Large intestine (tissue), 3 donors: ENCODE measurements at regions not wholly inside any gene's neighbourhood (a gene's known extent, or its start where the extent isn't known, plus 50 kb on each side); places are given as distances from the start of the nearest gene placed in this dataset.

ENCODE experiments used
- DNase-seq, 2 donors: peaks; one replicate each; pipeline versions ENCODE4 v3.0.0 to v3.0.0-alpha.2; 2013
- H3K27ac ChIP-seq: one replicate; pipeline ENCODE4 v1.5.1; 2013; ENCODE audit warnings: low read length
- H3K27me3 ChIP-seq: 2 replicates; pipeline ENCODE4 v1.6.1; 2013; ENCODE audit warnings: low read length; ENCODE audit not compliant: control insufficient read depth, insufficient read depth
- H3K36me3 ChIP-seq: 2 replicates; pipeline ENCODE4 v1.6.1; 2013; ENCODE audit warnings: low read length; ENCODE audit not compliant: control insufficient read depth, insufficient read depth
- H3K4me1 ChIP-seq: one replicate; pipeline ENCODE4 v1.6.1; 2013; ENCODE audit warnings: low read length; ENCODE audit not compliant: control insufficient read depth, insufficient read depth
- H3K4me3 ChIP-seq: one replicate; pipeline ENCODE4 v1.5.1; 2013; ENCODE audit warnings: low read length
- H3K9me3 ChIP-seq: one replicate; pipeline ENCODE4 v1.6.1; 2013; ENCODE audit warnings: mild to moderate bottlenecking, low read depth, low read length, moderate library complexity; ENCODE audit not compliant: control insufficient read depth
- WGBS: methylation state at CpG from one replicate; pipeline ENCODE4 v1.1.5; 2013; ENCODE audit warnings: low lambda C conversion rate; ENCODE audit not compliant: insufficient coverage; 5-methylcytosine and 5-hydroxymethylcytosine counted together

DNA sequence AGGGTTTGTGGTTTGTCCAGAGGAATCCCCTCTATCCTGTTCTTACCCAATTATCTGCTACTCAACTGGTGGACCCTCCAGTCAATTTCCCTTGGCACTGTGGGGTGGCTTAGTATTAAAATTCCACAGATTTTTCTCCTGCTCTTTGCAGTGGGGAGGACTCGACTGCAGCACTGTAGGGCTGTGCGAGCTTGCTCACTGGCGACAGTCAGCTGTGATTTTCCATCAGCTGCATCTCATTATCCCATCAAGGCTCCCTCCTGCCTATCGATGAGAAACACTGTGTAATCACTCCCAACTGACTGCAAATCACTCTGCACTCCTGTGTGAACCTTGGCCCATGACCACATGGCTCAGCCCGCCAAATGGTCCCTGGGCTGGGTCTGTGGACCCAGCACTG lies 90.5 kb upstream of the MAF start:
- no peaks in the 10 kb centered on the region for H3K27me3 ChIP-seq
- H3K4me1 ChIP-seq: no peaks in the 10 kb centered on the region
- WGBS: no CpG with 5 or more reads among the region's 5 CpGs
- no peak for DNase-seq
- no peaks in the 10 kb centered on the region for H3K9me3 ChIP-seq
- no peaks in the 10 kb centered on the region for H3K36me3 ChIP-seq
- no peak overlapping the region for H3K4me3 ChIP-seq
- H3K27ac ChIP-seq: no peak overlapping the region

DNA sequence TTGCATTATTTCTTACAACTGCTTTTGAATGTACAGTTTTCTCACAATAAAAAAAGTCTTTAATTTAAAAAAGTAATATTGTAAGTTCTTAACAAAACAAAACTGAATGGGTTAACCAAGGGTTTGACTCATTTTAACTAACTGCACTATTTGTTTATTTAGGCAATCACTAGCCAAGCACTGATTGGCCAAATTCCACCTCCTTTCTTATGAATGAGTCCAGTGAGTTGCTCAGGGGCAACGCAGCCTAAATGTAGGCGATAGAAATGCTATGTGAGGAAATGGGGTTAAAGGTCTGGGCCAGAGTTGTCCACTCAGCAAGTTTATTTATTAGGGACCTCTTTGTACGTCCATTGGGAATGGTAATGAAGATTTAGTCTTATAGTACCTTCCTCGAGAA lies 89.6 kb upstream of the MAF start:
- H3K27me3 ChIP-seq: no peaks in the 10 kb centered on the region
- no peak for DNase-seq
- no peak overlapping the region for H3K4me3 ChIP-seq
- H3K36me3 ChIP-seq: no peaks in the 10 kb centered on the region
- no peaks in the 10 kb centered on the region for H3K4me1 ChIP-seq
- no peaks in the 10 kb centered on the region for H3K9me3 ChIP-seq
- H3K27ac ChIP-seq: no peak overlapping the region
- no CpG with 5 or more reads among the region's 4 CpGs for WGBS

DNA sequence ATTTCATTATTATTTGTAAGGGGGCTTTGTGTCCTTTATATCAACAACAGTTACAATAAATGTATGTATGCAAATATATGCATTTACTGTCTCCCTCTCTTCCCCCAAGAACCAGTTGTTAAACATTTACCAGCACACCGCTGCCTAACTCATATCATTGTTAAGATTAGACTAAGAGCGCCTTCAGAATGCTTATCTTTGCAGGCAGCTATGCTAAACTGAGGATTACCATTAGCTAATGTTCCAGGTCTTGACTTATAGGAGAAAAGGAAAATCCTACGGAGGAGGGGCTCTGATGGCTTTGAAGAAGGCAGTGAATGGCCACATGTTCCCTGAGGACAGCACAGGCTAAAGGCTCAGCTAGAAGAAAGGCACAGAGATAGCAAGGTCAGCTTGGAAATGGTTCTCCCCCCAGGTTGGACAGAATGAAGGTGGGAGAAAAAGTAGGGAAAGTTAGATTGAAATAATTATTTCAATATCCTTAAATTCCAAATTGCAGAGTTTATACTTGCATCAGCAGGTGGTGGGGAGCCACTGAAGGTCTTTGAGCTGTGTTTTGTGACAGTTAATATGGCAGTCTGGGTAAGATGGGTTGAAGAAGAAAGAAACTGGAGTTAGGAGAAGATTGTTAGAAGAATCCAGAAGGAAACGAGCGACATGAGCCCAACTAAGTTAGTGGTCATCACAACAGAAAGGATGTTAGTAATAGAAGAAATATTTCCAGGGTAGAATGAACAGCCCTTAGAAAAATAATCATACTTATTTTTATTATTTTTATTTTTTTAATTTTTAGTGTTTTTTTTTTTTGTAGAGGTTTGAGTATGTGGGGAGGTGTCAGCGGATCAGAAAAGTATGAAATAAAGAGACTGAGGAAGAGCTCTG lies 87.0 kb upstream of the MAF start:
- H3K36me3 ChIP-seq: no peaks in the 10 kb centered on the region
- H3K4me1 ChIP-seq: no peaks in the 10 kb centered on the region
- no peak overlapping the region for H3K27ac ChIP-seq
- H3K4me3 ChIP-seq: no peak overlapping the region
- WGBS: 100% methylated on average over 3 of the region's 6 CpGs
- no peak for DNase-seq
- H3K27me3 ChIP-seq: no peaks in the 10 kb centered on the region
- no peaks in the 10 kb centered on the region for H3K9me3 ChIP-seq

DNA sequence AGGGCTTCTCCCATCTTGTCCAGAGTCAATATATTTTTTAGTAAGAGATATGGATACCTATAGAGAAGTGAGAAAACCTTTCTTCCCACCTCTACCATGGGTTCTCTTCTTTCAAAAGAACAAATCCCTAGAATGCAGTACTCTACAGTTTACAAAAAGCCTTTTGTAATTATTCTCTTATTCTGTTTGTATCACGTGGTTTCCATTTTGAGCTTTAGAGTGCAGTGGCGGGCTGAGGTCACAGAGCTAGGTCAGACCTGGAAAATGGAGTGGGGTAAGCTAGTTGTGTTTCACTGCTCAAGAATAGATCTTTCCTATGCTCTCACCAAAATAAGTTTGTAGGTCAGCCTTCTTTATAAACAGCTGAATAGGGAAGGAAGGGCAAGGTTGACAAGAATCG lies 85.3 kb upstream of the MAF start:
- no peak for DNase-seq
- WGBS: 90% methylated on average over 2 of the region's 3 CpGs
- no peaks in the 10 kb centered on the region for H3K36me3 ChIP-seq
- H3K4me3 ChIP-seq: no peak overlapping the region
- H3K4me1 ChIP-seq: no peaks in the 10 kb centered on the region
- no peaks in the 10 kb centered on the region for H3K9me3 ChIP-seq
- no peak overlapping the region for H3K27ac ChIP-seq
- H3K27me3 ChIP-seq: no peaks in the 10 kb centered on the region

DNA sequence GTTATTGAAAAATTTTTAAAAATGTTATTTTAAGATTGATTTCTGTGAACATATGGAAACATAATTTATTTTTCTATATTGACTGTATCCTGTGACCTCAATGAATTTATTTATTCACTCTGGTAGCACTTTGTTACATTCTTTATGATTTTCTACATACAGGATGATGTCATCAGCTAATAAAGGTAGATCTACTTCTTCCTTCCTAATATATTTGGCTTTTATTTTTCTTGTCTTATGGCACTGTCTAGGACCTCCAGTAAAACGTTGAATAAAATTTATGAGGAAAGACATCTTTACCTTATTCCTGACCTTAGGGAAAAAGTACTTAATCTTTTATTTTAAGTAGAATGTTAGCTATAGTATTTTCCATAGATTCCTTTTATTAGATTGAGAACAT lies 78.8 kb upstream of the MAF start:
- Histone ChIP-seq H3K4me1 (no peaks in the 10 kb centered on the region), H3K9me3 (no peaks in the 10 kb centered on the region), H3K36me3 (no peaks in the 10 kb centered on the region), H3K4me3 (no peak overlapping the region), H3K27ac (no peak overlapping the region), H3K27me3 (no peaks in the 10 kb centered on the region)
- WGBS: 71% methylated on average over 1 of the region's 1 CpG
- no peak for DNase-seq

DNA sequence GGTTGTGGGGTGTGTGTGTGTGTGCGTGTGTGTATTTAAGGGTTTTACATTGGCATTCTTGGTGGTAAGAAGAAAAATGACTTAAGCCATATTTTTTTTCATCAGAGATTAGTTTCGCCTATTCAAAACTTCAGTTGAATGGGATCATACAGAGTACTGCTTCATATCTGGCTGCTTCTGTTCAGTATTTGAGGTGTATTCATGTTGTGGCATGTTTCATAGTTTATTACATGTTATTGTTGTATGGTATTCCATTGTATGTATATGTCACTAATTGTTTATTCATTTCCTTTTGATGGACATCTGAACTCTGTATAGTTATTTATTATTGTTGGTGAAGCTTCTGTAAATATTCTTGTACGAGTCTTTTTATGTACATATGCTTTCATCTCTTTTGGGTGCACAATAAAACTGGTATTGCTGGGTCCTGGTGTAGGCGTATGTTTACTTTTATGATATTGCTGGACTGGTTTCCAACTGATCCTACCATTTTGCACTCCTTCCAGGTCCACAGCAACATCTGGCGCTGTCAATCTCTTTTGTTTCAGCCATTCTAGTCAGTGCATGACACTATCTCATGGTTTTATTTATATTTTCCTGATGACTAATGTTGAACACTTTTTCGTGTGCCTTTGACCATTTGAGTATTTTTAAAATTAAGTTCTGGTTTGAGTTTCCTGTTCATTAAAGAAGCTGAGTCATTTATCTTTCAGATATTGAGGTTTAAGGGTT lies 77.4 kb upstream of the MAF start:
- Histone ChIP-seq H3K27me3 (no peaks in the 10 kb centered on the region), H3K4me3 (no peak overlapping the region), H3K4me1 (no peaks in the 10 kb centered on the region), H3K9me3 (no peaks in the 10 kb centered on the region), H3K27ac (no peak overlapping the region), H3K36me3 (no peaks in the 10 kb centered on the region)
- no peak for DNase-seq
- 69% methylated on average over 2 of the region's 6 CpGs for WGBS

DNA sequence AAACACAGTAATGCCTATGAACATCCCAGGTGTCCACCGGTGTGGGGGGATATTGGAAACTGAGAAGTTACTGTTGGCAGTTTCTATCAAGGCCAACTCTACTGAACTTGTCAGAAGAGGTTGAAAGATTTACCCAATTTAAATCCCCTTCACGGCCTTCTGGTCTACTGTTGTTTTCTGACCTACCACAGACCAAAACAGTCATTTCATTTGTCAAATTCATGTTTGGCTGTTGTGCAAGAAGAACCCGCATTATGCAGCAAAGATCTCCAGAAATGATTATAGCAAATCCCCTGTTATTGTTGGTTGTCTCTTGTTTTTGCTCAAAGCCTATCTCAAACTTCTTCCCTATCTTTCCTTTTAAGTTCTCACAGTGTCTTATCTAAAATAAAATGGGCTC lies 73.1 kb upstream of the MAF start:
- no CpG with 5 or more reads among the region's 3 CpGs for WGBS
- no peak overlapping the region for H3K27ac ChIP-seq
- no peaks in the 10 kb centered on the region for H3K9me3 ChIP-seq
- no peak overlapping the region for H3K4me3 ChIP-seq
- H3K4me1 ChIP-seq: no peaks in the 10 kb centered on the region
- H3K27me3 ChIP-seq: no peaks in the 10 kb centered on the region
- DNase-seq: no peak
- H3K36me3 ChIP-seq: no peaks in the 10 kb centered on the region

DNA sequence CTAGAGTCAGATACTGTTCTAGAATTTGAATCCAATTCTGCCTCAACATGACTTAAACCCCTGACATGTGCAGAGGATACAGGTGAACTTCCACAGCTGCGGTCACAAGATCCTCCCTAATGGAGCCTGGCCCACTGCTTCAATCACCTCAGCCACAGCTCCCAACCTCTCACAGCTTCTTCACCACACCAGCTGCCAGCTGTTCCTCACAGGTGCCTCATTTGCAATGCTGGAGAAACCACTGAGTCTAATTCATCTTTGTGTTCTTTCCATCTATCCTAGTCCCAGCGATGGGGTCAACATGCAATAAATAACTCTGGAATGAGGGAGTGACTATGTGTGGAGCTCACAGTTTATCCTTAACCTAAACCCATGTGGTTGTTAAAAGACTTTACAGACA lies 72.0 kb upstream of the MAF start:
- Histone ChIP-seq H3K9me3 (no peaks in the 10 kb centered on the region), H3K4me1 (no peaks in the 10 kb centered on the region), H3K27ac (no peak overlapping the region), H3K36me3 (no peaks in the 10 kb centered on the region), H3K27me3 (no peaks in the 10 kb centered on the region), H3K4me3 (no peak overlapping the region)
- WGBS: no CpG with 5 or more reads among the region's 2 CpGs
- DNase-seq: no peak

DNA sequence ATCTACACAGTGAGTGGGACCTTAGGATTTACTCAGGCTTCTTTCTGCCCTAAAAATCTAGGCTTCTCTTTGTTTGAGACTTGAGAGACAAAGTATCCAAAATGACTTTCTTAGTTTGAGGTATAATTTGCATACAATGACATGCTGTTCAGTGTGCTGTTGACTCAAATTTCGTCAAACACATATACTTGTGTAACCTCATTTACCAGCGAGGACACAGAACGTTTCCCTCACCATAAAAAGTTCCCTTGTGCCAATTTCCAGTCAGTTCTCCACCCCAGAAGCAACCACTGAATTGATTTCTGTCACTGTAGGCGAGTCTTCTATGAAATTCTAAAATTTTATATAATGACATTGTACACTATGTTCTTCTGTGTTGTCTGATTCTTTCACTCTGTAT lies 68.0 kb upstream of the MAF start:
- H3K27me3 ChIP-seq: no peaks in the 10 kb centered on the region
- no CpG with 5 or more reads among the region's 4 CpGs for WGBS

DNA sequence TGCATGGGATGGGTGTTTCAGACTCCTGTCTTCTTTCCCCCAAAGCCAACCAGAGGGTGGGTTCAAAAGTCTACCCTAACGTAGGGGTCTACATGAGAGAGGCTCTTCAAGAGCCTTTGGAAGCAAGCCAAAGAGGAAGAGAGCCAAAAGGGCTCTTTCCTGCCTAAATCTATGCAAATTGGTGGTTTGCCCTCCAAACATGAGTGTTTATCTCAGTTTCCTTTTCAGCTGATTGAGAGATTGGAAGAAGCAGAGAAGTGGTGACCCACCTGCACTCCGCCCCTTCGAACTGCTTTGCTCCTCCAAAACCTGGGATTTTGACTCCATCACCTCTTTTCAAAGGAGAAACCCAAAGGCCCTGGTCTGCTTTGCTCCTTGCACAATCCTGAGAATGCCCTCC lies 65.4 kb upstream of the MAF start:
- Histone ChIP-seq H3K27me3 (no peaks in the 10 kb centered on the region), H3K36me3 (no peaks in the 10 kb centered on the region), H3K9me3 (peaks cover 7% of the 10 kb centered on the region), H3K4me3 (no peak overlapping the region), H3K27ac (no peak overlapping the region), H3K4me1 (no peaks in the 10 kb centered on the region)
- DNase-seq: no peak
- WGBS: no CpG with 5 or more reads among the region's 3 CpGs

More for the DNA sequence above, 68.0 kb upstream of the MAF start:
- Histone ChIP-seq H3K4me3 (no peak overlapping the region), H3K4me1 (no peaks in the 10 kb centered on the region), H3K27ac (no peak overlapping the region), H3K36me3 (no peaks in the 10 kb centered on the region), H3K9me3 (no peaks in the 10 kb centered on the region)
- no peak for DNase-seq
